ENCODE measurements at regions not wholly inside any gene's neighbourhood (a gene's known extent, or its start where the extent isn't known, plus 50 kb on each side); places are given as distances from the start of the nearest gene placed in this dataset.

GRCh38 chr17:77719806-77720205 is 238.7 kb upstream of the TNRC6C start (continued):
- TF ChIP-seq ZBTB12 (CRISPR knock-in tag; IDR thresholded peaks at IDR 0.05) (no peak), PTTG1 (tag; IDR thresholded peaks at IDR 0.05; ENCODE audit: low read depth) (no peak), SNIP1 (IDR thresholded peaks at IDR 0.05; ENCODE audit: low read depth) (no peak), ARID4B (CRISPR knock-in tag; IDR thresholded peaks at IDR 0.05) (no peak)
